Breast epithelium (tissue), 4 donors: ENCODE measurements at regions not wholly inside any gene's neighbourhood (a gene's known extent, or its start where the extent isn't known, plus 50 kb on each side); places are given as distances from the start of the nearest gene placed in this dataset.

Experiments
- DNase-seq, 2 donors: peaks; one replicate each; pipeline ENCODE4 v3.0.0-alpha.2; 2019; ENCODE audit warnings: low spot score in 2 of 2
- H3K27ac ChIP-seq, 2 donors: fragments of 200-600 bp; sonication (generic) in 1 of 2; one replicate each; pipeline ENCODE4 v1.5.1; 2016 to 2019; ENCODE audit warnings: mild to moderate bottlenecking in 1 of 2
- H3K27me3 ChIP-seq, 2 donors: fragments of 200-600 bp; sonication (generic) in 1 of 2; one replicate each; pipeline versions ENCODE4 v1.5.1 to v1.6.0; 2017 to 2019; ENCODE audit warnings: control low read depth in 1 of 2, mild to moderate bottlenecking in 1 of 2
- H3K36me3 ChIP-seq: fragments of 200-600 bp; one replicate; pipeline ENCODE4 v1.5.1; 2019
- H3K4me1 ChIP-seq, 2 donors: fragments of 200-600 bp; sonication (generic); one replicate each; pipeline ENCODE4 v1.5.1; 2016 to 2019; ENCODE audit warnings: control low read depth in 1 of 2
- H3K4me3 ChIP-seq, 3 donors: fragments of 200-600 bp; sonication (generic); 1 replicate in 2 of 3; 2 replicates in 1 of 3; pipeline ENCODE4 v1.5.1; 2016 to 2019; ENCODE audit warnings: mild to moderate bottlenecking in 3 of 3, moderate library complexity in 2 of 3
- H3K9me3 ChIP-seq, 2 donors: fragments of 200-600 bp; sonication (generic) in 1 of 2; one replicate each; pipeline ENCODE4 v1.5.1; 2016 to 2019; ENCODE audit warnings: control low read depth in 1 of 2
- CTCF ChIP-seq, 3 donors: fragments of 450-650 bp; IDR thresholded peaks; one replicate each; pipeline ENCODE4 v1.5.1; 2016 to 2017; ENCODE audit warnings: antibody characterized with exemption in 3 of 3, mild to moderate bottlenecking in 3 of 3, moderate library complexity in 3 of 3
- POLR2A ChIP-seq: fragments of 450-650 bp; IDR thresholded peaks from one replicate; pipeline ENCODE4 v1.6.1; 2016; ENCODE audit warnings: antibody characterized with exemption, mild to moderate bottlenecking, moderate library complexity
- POLR2AphosphoS5 ChIP-seq, 3 donors: sonication (generic); formaldehyde crosslinking; IDR thresholded peaks; one replicate each; pipeline ENCODE4 v1.6.1; 2017; ENCODE audit warnings: antibody characterized with exemption in 3 of 3
- intact Hi-C: fragments of 100-400 bp; cut with DNase I; formaldehyde crosslinking; loops from one replicate; pipeline ENCODE4 v1.15.1; 2023; ENCODE audit warnings: low total_unique reads

GRCh38 chr3:81320862-81321261, 440.6 kb downstream of the GBE1 start:
- Histone ChIP-seq H3K4me3 (no peak overlapping the region), H3K27ac (no peak overlapping the region), H3K9me3 (no peaks in the 10 kb centered on the region), H3K27me3 (no peaks in the 10 kb centered on the region), H3K36me3 (no peaks in the 10 kb centered on the region), H3K4me1 (no peaks in the 10 kb centered on the region)
- intact Hi-C loops = no loop called here
- DNase-seq = no peak
- TF ChIP-seq POLR2A (no peak), CTCF (IDR thresholded peaks at IDR 0.05) (no peak), POLR2AphosphoS5 (IDR thresholded peaks at IDR 0.05) (no peak)

GRCh38 chr3:81315030-81315429, 446.4 kb downstream of the GBE1 start:
- no peak overlapping the region for H3K4me3 ChIP-seq
- intact Hi-C loops = no loop called here

GRCh38 chr3:81311321-81311720, 450.1 kb downstream of the GBE1 start:
- intact Hi-C loops = no loop called here
- TF ChIP-seq POLR2A = no peak
- no peak for TF ChIP-seq POLR2AphosphoS5 (IDR thresholded peaks at IDR 0.05)
- TF ChIP-seq CTCF (IDR thresholded peaks at IDR 0.05) = no peak

More at GRCh38 chr3:81315030-81315429, 446.4 kb downstream of the GBE1 start:
- Histone ChIP-seq H3K4me1 (no peaks in the 10 kb centered on the region), H3K27ac (no peak overlapping the region), H3K36me3 (no peaks in the 10 kb centered on the region), H3K27me3 (no peaks in the 10 kb centered on the region), H3K9me3 (no peaks in the 10 kb centered on the region)
- TF ChIP-seq POLR2AphosphoS5 (IDR thresholded peaks at IDR 0.05) (no peak), CTCF (IDR thresholded peaks at IDR 0.05) (no peak), POLR2A (no peak)
- DNase-seq = no peak

GRCh38 chr3:81308306-81308705, 453.1 kb downstream of the GBE1 start:
- no peak for DNase-seq
- H3K9me3 ChIP-seq = no peaks in the 10 kb centered on the region
- H3K36me3 ChIP-seq = no peaks in the 10 kb centered on the region
- H3K27ac ChIP-seq = no peak overlapping the region
- no peak overlapping the region for H3K4me3 ChIP-seq
- TF ChIP-seq POLR2AphosphoS5 (IDR thresholded peaks at IDR 0.05) (no peak), POLR2A (no peak), CTCF (IDR thresholded peaks at IDR 0.05) (no peak)
- intact Hi-C loops = no loop called here
- no peaks in the 10 kb centered on the region for H3K4me1 ChIP-seq
- no peaks in the 10 kb centered on the region for H3K27me3 ChIP-seq

More at GRCh38 chr3:81311321-81311720, 450.1 kb downstream of the GBE1 start:
- H3K9me3 ChIP-seq = no peaks in the 10 kb centered on the region
- H3K27me3 ChIP-seq = no peaks in the 10 kb centered on the region
- DNase-seq = no peak
- no peak overlapping the region for H3K4me3 ChIP-seq
- no peaks in the 10 kb centered on the region for H3K4me1 ChIP-seq
- H3K27ac ChIP-seq = no peak overlapping the region
- no peaks in the 10 kb centered on the region for H3K36me3 ChIP-seq

- no peak overlapping the region for H3K4me3 ChIP-seq
- DNase-seq = no peak
- no peaks in the 10 kb centered on the region for H3K4me1 ChIP-seq
- H3K9me3 ChIP-seq = no peaks in the 10 kb centered on the region
- H3K36me3 ChIP-seq = no peaks in the 10 kb centered on the region
- no peaks in the 10 kb centered on the region for H3K27me3 ChIP-seq
- H3K27ac ChIP-seq = no peak overlapping the region
- intact Hi-C loops = no loop called here
- no peak for TF ChIP-seq POLR2AphosphoS5 (IDR thresholded peaks at IDR 0.05)
- no peak for TF ChIP-seq POLR2A
- no peak for TF ChIP-seq CTCF (IDR thresholded peaks at IDR 0.05)
These were observed 454.2 kb downstream of the GBE1 start for GRCh38 chr3:81307221-81307620.
